Peyer's patch (tissue), 4 donors: ENCODE measurements at regions not wholly inside any gene's neighbourhood (a gene's known extent, or its start where the extent isn't known, plus 50 kb on each side); places are given as distances from the start of the nearest gene placed in this dataset.

ENCODE experiments used
- CTCF ChIP-seq, 6 experiments: fragments of 450-650 bp in 4 of 6; fragments of 200-600 bp in 2 of 6; sonication (generic) in 1 of 6; IDR thresholded peaks; one replicate each; pipeline ENCODE4 v1.5.1; 2017 to 2019; ENCODE audit warnings: antibody characterized with exemption in 6 of 6, mild to moderate bottlenecking in 3 of 6, moderate library complexity in 1 of 6
- POLR2A ChIP-seq, 2 donors: fragments of 450-650 bp; IDR thresholded peaks; one replicate each; pipeline ENCODE4 v1.5.1; 2017; ENCODE audit warnings: antibody characterized with exemption in 2 of 2, mild to moderate bottlenecking in 2 of 2, moderate library complexity in 2 of 2

GRCh38 chr3:159432682-159433340, 555.8 kb upstream of the IL12A start:
- no peak for TF ChIP-seq POLR2A (IDR thresholded peaks at IDR 0.05)
- TF ChIP-seq CTCF (IDR thresholded peaks at IDR 0.05): no peak
